RPMI7951 (cell line): ENCODE measurements at regions not wholly inside any gene's neighbourhood (a gene's known extent, or its start where the extent isn't known, plus 50 kb on each side); places are given as distances from the start of the nearest gene placed in this dataset.

ENCODE experiments used
- DNase-seq: peaks from one replicate; pipeline ENCODE4 v3.0.0-alpha.2; 2012; ENCODE audit warnings: low read depth

DNA sequence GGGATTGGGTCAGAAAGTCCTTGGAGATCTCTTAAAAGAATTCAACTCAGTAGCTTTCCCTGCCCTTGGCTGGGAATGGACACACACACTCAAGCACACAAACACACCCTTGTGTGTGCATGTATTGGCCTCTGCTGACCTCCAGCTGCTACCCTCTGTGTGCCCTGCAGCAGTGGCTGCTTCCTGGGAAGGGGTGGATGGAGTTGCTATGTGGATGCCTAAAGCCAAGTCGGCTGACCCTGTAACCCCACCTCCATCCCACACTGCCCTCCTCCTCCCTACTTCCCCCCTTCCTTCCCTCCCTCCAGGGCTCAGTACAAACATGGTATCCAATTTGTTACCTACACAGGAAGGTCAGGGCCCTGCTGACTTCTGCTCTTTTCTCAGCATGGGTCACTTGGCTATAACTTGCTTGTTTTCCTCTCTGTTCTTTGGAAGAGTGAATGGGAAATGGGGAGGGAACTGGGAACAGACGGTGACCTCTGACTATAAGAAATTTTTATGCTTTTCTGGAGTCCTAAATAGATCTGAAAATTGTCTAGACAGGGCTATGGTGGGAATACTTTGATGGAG, 351.6 kb upstream of the TBX3 start:
- DNase-seq = peak; percentile 74

DNA sequence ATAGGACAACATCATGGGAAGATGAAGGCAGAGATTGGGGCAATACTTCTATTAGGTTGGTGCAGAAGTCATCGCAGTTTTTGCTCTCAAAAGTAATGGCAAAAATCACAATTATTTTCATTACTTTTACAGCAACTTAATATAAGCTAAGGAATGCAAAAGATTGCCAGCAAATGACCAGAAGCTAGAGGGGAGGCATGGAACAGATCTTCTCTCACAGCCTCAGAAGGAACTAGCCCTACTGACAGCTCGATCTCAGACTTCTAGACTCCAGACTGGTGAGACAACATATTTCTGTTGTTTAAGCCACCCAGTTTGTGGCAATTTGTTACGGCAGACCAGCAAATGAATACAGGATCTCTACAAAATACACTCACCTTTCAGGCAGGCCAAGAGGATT, 348.5 kb upstream of the TBX3 start:
- DNase-seq = no peak

DNA sequence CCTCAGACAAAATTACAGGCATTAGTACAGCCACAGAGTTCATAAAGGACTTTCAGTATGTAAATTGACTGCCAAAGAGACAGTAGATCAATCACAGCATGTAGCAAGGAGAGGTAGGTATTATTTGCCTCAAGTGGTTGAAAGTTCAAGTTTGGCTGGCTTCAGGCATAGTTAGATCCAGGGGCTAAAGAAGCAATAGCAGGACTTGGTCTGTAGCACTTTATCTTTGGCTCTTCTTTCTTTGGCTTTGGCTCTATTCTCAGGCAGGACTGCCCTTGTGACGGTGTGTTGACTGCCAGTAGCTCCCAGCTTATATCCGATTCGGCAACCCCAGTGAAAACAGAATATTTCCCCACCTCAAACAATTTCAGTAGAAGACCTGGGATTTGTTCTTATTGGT, 346.0 kb upstream of the TBX3 start:
- DNase-seq = no peak

DNA sequence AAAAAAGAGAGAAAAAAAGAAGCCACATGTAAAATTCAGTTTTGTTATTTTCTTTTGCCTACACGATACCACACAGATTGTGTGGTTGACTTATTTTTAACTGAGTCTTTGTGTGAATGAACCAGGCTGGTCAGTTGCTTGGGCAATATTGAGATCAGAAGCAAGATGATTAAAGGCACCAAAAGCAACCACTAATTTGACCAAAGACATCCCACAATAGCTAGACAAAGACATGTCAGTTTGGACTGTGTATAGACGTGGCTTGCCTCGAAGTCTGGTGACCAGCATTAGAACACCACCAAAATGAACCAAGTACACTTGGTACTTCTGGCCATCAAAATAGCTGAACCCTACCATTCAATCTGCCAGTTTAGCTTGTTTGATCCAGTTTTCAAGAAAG, 340.6 kb upstream of the TBX3 start:
- peak; percentile 31 for DNase-seq

DNA sequence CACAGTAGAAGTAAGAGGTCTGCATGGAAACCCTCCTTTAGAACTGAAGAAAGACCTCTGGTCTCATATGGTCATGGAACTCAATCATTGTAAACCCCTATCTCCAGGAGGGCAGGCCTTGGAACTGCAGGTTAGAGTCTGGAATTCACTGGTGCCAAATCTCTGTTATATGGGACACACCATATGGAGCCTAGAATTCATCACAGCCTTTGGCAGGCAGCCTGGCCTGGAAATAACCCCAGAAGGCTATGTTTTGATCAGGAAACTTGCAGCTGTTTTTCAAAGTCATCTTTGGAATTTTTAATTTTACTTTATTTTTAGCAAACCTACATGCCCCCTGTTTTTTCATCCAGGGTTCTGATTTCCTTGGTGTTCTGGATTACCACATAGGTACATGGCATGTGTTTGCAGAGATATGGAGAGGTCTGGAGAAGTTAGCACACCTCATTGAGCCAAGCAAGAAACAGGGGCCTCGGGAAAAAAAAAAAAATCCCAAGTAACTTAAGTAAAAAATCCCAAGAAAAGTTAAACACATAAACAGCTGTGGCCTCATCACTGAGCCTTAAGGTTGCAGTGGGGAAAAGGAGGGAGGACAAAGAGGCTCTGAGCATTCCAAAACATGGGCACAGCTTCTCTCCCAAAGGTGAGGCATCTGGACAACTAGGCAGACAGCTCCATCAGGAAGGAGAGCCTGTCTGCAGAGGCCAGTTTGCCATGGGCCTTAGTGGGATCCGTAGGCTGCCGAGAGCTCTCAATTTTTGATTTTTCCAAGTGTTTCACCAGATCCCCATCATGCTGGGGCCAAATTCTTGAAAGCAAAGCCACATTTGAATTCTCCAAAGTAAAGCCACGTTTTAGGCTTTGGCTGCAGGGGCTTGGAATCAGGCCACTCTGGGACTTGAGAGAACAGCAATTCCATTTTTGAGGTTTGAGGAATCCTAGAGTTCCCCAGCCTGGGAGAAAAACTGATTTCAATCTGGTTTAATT, 339.6 kb upstream of the TBX3 start:
- DNase-seq = peak; percentile 80

DNA sequence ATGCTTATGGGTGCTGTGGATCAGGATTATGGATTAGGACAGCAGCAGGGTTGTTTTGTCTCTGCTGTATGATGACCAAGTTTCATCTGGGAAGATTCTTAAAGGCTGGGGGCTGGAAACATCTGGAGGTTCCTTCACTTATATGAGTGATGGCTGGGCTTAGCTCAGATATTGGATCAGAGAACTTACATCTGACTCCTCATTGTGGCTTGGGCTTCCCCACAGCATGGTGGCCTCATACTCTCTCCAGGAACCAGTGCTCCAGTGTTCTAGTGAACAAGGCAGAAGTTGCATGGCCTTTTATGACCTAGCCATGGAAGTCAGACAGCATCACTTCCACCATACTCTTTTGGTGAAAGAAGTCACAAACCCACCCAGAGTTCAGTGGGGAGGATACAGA, 336.1 kb upstream of the TBX3 start:
- no peak for DNase-seq

DNA sequence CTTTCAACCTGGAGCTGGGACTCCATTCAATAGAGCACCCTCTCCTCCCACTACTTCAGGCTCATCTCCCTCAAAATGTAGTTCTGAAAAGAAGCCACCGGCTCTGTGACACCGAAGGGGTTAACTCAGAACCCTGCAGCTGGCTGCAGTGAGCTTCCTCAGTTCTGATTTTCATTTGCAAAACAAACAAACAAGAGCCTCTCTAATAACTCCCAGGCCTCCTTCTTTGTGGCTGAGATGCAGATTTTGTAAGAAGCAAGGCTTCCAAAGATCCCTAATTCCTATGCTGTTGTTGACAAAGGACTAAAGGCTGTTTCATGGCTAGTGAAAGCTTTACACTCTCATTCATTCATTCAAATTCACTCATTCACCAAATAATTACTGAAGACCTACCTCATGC, 333.4 kb upstream of the TBX3 start:
- no peak for DNase-seq

DNA sequence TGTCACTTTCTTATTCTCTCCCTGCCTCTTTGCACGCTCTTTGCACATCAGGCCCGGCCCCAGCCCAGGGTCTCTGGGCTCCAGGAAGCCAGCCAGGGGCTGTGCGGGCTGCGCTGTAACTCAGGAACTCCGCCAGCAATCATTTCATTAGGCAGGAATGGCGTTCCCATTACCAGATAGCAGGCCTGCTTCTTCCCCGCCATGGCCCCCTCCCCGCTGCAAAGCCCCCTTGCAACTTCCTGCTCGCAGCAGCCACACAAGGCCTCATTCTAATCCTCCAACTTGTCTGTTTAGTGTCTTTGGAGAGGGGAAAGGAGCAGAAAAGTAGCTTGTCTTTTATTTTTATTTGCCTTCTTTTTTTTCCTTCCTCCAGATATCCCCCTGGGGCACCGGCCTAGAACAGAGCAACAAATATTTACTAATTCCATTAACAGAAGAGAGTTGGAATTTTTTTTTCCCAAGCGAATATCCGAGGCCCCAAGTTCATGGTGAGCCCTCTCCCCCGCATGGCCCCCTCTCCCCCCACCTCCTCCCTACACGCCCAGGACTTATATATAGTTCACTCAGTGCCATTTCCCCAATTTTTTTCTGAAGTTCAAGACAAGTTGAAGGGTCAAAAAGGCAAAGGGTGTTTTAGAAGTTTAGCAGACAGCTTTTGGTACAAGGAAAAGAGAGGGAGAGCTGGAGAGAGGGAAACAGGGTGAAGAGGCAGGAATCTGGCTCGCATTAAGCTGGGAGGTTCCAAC, 329.4 kb upstream of the TBX3 start:
- no peak for DNase-seq

DNA sequence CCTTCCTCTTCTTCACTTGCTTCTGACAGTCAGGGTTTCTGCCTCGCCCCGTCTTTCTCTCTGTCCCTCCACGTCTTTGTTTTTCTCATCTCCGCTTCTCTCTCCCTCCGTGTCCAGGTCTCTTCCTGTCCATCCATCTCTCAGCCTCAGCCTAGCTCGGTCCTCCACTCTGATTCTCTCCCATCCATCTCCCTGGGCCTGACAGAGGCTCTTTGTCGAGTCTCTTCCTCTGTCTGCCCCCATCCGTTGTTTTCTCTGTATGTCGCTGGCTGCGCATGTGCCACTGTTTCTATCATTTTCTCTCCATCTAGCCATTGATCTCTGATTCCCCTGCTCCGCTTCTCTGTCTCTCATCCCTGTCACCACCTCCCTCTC, 328.9 kb upstream of the TBX3 start:
- no peak for DNase-seq

DNA sequence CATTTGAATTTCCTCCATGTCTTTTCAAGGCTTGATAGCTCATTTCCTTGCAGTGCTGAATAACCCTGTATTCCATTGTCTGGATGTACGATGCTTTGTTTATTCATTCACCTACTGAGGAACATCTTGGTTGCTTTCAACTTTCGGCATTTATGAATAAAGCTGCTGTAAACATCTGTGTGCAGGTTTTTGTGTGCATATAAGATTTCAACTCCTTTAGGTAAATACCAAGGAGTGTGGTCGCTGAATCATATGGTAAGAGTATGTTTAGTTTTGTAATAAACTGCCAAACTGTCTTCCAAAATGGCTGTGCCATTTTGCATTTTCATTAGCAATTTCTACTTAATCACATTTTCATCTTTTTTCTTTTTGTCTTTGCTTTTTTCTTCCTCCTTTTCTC, 327.7 kb upstream of the TBX3 start:
- no peak for DNase-seq

DNA sequence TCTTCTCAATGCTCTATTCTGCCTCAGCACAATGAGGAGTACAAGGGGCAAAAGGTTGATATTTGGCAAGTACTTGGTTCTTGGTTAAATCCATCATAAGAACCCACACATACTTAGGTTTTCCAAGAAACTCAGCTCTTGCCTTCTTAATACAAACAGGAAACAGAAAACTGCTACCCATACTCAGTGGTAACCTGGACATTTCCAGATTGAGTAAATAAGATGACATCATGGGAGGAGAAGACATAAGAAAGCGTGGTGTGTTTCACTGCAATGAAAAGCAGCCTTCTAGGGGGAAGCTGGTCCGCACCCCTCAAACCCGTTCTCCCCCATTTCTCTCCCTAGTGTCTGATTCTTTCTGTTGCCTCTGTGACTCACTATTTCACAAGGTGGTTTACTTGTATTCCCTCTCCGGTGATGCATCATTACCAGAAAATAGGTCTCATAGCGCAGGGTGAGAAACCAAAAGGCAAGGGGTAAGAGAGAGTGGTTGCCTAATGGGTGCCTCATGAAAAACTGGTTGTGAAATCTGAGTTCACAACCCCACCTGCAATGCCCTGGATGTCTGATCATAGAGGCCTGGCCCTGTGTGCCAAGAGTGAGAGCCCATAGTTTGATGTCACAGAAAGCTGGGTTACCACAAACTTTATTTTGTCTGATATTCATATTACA, 326.5 kb upstream of the TBX3 start:
- peak; percentile 21 for DNase-seq

DNA sequence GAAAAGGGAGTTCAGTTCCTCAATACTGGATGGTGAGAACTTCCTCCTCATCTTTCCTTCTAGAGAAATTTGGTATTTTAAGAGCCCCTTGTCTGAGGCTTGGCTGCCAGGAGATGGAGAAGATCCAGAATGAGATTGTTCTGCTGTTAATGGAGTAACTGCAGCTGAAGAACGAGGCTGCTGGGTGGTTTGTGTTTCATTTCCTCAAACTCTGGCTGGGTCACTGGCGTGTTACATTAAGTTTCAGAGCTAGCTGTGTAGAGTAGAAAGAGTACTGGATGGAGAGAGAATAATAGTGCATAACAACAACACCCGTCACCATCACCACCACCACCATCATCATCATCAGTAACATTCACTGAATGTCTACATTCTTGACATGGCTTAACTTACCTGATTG, 325.0 kb upstream of the TBX3 start:
- no peak for DNase-seq

DNA sequence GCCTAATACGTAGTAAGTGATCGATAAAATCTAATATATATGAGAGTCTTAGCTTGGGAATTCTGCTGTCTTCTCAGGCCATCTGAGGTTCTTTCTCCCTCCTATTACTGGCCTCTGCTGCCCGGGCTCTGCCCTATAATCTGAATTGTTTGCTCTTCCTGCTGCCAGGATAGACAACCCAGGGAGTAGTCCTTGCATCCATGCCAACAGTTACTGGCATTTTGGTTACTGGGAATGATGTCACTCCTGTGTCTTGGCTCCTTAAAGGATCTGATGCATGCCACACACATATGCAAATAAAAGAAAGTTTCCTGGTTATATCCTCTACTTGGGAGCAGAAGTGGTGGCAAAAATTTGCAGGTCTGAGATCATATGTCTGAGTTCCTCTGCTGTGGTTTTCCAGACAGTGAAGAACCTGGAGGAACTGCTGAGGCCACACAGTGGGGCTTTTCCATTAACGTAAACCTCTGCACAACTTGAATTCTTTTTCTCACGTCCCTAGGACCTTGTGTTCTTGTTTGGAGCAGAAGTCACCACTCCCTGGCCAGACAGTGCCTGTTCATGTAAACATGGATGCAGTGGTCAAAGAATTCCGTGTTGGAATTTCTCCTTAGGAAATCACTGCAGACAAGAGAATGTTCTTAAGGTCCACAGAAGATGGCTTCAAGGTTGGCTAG, 320.6 kb upstream of the TBX3 start:
- peak; percentile 36 for DNase-seq

DNA sequence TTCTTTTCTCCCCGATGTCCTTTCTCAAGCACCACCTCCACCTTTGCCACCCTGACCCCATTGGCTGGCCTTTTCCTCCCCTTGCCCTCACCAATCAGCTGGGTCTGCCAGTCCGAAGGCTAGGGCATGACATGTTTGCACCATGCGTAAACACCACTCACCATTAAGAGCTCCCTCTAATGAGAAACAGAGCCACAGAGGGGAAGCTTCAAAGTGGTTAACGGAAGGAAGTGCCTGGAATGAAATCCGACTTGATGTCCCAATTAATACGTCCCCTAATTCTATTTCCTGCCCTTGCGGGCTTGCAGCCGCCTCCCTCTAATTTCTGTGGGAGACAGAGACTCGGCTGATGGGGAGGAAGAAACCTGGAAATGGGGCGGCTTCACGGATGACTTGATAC, 318.5 kb upstream of the TBX3 start:
- DNase-seq = no peak

DNA sequence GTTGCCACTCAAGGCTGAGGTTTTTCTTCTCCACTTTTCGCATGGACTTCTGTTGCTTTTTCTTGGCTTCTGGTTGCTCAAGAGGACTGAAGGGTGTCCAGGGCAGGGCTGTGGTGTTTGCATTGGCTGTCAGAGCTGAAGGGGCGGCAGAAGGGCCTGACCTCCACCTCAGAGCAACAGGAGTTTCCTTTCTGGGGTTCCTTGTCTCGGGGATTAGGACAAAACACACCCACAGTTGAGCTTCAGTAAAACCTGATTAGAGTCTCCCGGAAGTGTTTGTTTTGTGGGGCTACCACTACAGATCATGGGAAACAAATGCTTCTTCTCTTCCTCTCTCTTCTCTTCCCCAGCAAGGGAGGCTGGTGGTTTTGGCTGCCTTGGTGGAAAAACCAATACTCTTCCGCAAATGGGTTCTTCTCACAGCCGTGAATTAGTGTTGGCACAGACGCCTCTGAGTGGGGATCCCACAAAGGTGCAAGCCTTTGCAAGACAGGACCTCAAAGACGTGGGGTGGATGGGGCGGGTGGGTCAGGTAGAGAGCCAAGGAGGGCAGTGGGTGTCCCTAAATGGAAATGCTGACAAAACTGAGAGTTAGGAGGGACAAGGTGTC, 317.7 kb upstream of the TBX3 start:
- no peak for DNase-seq

DNA sequence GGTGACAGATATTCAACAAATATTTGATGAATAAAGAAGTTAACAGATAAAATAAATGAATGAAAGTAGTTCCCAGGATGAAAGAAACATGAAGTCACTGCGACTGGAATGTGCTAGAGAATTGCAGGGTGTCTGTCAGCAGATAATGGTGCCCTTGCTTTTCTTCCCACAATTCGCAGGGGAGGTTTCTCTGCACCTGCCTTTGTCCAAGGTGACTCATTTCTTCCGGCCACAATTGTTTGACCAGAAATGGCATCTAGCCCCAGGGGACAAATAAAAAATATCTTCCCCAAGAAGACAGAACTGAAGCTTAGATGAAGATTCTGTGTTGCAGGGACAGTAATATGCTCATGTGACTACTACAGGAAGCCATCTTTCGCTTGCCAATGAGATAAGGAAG, 316.1 kb upstream of the TBX3 start:
- peak; percentile 95 for DNase-seq

DNA sequence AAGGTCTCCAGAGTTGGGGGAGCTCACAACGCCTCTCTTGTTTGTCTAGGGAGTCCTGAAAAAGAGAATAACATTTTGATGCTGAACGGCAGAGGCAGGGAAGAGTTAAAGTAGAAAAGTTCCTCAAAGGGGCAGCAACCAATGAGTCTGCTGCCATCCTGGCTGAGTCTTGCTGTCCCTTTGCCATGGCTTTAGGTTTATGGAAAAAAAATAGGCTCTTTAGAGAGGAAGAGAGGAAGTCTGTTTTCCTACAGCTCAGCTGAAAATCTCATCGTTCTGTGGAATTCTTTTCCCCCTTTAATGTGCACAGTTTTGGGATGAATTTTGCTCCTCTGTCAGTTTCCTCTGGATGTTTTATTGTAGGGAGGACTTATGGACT, 314.8 kb upstream of the TBX3 start:
- no peak for DNase-seq

DNA sequence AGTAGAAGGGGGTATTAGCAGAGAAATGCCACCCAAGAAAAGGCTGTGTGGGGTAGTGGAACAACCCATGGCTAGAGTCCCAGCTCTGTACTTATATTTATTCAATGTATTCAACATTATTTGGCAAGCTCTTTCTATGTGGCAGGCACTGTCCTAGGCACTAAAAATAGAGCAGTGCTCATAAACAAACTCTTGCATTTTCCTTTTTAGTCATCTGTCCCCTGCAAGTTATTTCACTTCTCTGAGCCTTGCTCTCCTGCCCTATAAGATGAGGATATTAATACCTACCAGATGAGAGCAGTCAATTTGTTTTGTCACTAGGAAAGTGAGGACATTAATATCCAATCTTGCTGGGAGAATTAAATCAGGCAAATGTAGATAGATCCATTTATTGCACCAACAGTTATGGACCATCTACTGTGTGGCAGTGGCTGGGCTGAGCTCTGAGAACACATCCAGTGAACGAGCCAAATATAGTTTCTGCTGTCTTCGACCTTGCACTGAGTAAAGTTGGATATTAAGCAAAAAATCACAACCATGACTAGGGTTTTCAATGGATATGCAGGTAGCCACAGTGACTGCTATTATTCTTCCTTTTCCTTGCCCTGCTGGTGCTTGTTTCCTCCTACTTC, 314.3 kb upstream of the TBX3 start:
- DNase-seq = no peak

DNA sequence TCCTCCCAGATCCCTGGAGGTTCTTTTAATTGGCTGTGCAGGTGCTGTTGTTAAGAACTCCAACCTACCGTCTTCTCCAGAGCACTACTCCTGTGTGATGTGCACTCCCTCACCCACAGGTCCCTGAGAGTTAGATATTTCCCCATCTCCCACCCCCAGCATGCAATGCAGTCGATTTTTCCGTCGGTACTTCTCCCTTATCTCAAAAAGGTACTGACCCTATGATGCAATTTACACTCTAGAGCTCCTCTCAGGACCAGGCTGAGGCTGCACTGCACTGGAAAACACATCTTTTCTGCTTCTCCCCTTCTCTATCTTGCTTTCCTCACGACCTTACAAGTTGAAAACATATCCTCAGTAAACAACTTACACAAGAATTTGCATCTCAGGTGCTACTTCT, 312.4 kb upstream of the TBX3 start:
- no peak for DNase-seq

DNA sequence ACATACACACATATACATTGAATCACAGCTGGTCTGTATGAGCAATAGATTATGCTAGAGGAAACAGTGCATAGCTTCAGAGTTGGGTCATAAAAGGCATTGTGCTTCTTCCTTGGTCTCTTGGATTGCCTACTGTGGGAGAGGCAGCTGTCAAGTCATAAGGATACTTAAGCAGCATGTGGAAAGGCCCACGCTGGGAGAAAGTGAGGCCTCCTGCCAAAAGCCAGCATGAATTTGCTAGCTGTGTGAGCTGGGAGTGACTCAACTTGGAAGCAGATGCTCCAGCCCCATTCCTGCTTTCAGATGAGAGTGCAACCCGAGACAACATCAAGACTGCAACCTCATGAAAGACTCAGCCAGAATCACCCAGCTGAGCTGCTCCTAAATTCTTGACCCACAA, 311.9 kb upstream of the TBX3 start:
- peak; percentile 69 for DNase-seq

DNA sequence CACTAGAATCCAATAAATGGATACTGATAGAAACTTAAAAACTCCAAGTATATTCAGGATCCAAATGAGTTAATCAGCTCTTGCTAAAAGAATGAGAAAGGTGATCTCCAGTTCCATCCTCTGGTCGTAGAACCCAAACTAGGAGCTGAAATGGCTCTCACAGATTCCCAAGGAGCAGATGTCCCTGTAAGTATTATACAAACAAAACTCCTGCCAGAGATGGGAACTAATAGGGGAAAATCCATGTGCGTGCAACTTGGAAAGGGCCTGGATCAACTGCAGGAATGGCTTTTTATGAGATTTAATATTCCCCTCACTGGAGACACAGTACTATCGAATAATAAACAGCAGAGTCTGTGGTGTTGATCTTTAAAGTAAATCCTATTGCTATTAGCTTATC, 309.2 kb upstream of the TBX3 start:
- no peak for DNase-seq
